SKM-1 (cell line): ENCODE measurements at regions not wholly inside any gene's neighbourhood (a gene's known extent, or its start where the extent isn't known, plus 50 kb on each side); places are given as distances from the start of the nearest gene placed in this dataset.

Experiments used
- DNase-seq: peaks from one replicate; lab custom pipeline; 2025; ENCODE audit not compliant: unreplicated experiment; lab: John Stamatoyannopoulos, UW

GRCh38 chrX:8314881-8315280 is 143.8 kb upstream of the VCX2 start:
- no peak for DNase-seq

DNA sequence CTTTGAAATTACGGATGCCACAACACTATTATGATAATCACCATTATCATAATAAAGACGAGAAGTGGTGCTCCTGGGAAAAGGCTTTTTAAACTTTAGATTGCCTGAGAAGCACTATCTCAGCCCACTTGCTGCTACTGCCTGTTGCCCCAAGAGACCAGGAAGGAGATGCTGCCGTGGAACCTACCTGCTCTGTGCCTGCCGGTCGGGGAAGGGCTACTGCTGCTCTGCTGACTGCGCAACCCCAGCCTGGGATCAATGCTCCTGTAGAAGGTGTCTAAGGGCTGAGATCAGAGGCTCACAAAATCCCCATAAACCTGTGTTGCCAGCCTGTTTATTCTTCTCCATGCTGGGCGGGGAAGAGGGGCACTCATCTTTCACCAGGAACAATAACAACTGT is 145.3 kb upstream of the VCX3B start:
- DNase-seq = no peak

GRCh38 chrX:8323356-8323755 is 141.3 kb upstream of the VCX3B start:
- DNase-seq = no peak

GRCh38 chrX:8341814-8342590 is 122.6 kb upstream of the VCX3B start:
- no peak for DNase-seq

- DNase-seq = no peak
These were observed 119.2 kb upstream of the VCX3B start for GRCh38 chrX:8345473-8345872.

DNA sequence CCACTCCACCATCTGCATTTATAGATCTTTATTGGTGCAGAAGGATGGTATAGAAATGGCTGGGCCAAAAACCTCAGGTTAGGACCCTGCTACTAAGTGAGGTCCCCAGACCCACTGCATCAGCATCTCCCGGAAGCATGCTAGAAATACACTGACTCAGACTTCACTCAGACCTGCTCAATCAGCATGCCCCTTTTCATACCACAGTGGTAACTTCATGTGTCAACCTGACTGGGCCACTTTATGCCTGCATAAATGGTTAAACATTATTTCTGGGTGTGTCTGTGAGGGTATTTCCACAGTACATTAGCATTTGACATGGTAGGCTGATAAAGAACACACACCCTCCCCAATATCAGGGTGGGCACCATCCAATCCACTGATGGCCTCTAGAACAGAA is 118.6 kb upstream of the VCX3B start:
- no peak for DNase-seq

DNA sequence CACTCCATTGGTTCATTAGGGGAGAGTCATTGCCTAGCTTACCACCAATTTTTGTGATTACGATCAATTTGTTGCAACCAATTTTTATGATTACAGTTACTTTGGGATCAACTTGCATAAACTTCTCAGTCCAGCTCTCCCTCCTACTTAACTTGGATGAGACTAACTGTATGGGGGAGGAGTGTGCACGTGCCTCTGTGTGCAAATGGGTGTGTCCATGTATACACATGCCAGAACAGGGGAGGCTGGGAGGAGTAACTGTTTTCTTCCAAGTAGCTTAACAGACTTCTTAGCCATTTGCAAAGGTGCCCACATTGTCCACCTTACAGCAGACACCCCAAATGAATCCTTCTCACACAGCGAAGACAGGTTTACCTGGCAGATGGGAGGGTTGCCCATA is 117.7 kb upstream of the VCX3B start:
- DNase-seq = no peak

- no peak for DNase-seq
These were observed 114.7 kb upstream of the VCX3B start for GRCh38 chrX:8349816-8350544.

- DNase-seq = no peak
These were observed 106.3 kb upstream of the VCX3B start for GRCh38 chrX:8358302-8358701.

GRCh38 chrX:8364369-8365141 is 100.1 kb upstream of the VCX3B start:
- peak; percentile 0 for DNase-seq

- no peak for DNase-seq
These were observed 98.1 kb upstream of the VCX3B start for GRCh38 chrX:8366481-8366880.

GRCh38 chrX:8374041-8374825 is 90.4 kb upstream of the VCX3B start:
- no peak for DNase-seq

GRCh38 chrX:8377041-8377440 is 87.6 kb upstream of the VCX3B start:
- no peak for DNase-seq

DNA sequence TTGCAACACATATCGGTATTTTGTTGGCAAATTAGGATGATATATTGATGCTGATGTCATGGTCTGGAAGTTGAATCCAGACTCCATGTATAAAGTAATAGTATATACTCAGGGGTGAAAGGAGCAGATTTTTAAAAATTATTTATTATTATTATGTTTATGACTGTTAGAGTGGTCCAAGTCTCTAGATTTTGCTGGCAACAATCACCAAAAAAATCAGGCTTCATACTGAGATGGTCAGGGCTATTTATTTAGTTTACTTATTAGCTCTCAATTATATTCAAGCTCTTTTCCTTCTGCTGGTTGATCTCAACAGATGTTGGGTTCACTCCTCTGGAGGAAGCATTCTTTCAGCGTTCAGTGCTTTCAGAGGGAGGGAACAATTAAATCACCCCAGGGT is 73.9 kb upstream of the VCX3B start:
- DNase-seq = no peak

DNA sequence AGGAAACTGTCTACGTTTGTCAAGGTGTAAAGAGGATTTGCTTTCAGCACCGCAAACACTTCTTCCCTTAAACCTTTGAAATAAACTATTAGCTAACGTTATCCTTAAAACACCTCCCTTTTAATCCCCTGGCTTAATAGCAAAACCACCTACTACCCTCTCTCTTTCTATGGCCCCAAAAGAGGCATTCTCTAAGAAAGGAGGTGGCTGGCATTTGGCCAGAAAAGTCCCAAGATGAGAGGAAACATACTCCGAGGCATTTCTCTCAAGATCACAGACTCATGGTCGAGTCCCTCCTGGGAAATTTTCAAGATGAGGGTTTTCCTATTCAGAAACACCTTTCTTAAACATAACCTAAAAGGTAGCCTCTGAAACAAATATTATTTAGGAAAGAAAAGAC is 60.6 kb upstream of the VCX3B start:
- no peak for DNase-seq

DNA sequence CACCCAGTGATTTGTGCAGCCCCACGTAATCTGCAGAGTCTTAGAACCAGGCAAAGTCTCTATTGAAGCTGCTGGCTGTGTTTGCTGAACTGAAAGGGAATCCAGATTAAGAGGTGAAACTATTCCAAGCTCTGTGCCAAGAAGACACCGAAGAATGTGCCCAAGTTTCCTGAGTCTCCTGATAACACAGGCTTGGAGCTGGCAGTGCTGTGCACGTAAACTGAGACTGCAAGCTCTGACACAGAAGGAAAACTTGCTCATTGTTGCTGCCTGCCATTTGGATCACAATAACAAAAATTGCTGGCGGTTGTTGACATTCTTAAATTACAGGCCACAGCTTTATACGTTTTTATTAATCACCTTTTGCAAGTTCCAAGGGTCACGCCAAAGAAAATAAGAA is 60.2 kb upstream of the VCX3B start:
- no peak for DNase-seq

DNA sequence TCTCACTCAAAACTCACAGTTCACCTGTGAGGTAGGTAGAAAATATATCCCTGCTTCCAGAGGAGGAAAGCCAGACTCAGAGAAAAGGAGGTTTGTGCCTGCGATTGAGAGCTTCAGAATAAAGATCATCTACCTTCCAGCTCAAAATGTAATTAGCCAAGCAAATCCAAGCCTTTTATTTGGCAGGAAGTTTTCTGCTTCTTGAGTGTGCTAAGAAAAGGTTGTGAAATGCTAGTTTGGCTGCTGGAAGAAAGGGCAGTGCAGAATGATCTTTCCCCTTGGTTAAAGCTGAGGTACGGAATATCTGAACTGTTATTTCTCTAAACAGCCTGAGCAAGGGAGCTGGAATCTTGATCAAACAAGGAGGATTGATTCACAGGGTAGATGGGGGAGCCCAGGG is 59.7 kb upstream of the VCX3B start:
- no peak for DNase-seq

- DNase-seq = no peak
These were observed 59.0 kb upstream of the VCX3B start for GRCh38 chrX:8405631-8406030.

DNA sequence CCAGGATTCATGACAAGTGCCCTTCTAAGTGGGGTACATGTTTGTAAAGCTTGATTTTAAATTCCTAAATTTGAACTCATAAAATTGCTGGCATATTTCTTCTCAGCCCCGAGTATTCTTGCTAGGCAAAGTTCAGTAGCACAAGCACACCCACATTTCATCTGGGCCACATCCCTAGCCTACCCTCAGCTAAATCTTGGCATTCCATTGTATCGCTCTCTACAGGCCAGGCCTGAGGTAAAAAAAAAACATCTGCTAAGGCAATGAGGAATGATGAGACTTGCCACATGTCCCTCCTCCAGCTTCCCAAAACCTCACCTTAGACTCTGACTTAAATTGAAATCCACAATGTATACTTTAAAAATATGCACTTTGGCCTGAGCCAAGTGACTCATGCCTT is 51.4 kb upstream of the VCX3B start:
- no peak for DNase-seq
